ENCODE measurements at regions not wholly inside any gene's neighbourhood (a gene's known extent, or its start where the extent isn't known, plus 50 kb on each side); places are given as distances from the start of the nearest gene placed in this dataset.

- TF ChIP-seq, protein P1, sequence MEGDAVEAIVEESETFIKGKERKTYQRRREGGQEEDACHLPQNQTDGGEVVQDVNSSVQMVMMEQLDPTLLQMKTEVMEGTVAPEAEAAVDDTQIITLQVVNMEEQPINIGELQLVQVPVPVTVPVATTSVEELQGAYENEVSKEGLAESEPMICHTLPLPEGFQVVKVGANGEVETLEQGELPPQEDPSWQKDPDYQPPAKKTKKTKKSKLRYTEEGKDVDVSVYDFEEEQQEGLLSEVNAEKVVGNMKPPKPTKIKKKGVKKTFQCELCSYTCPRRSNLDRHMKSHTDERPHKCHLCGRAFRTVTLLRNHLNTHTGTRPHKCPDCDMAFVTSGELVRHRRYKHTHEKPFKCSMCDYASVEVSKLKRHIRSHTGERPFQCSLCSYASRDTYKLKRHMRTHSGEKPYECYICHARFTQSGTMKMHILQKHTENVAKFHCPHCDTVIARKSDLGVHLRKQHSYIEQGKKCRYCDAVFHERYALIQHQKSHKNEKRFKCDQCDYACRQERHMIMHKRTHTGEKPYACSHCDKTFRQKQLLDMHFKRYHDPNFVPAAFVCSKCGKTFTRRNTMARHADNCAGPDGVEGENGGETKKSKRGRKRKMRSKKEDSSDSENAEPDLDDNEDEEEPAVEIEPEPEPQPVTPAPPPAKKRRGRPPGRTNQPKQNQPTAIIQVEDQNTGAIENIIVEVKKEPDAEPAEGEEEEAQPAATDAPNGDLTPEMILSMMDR (IDR thresholded peaks at IDR 0.05) = no peak
- TF ChIP-seq POLR2A (IDR thresholded peaks at IDR 0.05) = no peak
- TF ChIP-seq POLR2AphosphoS5 (IDR thresholded peaks at IDR 0.05) = no peak
- TF ChIP-seq EP300 (IDR thresholded peaks at IDR 0.05) = no peak
Measured at GRCh38 chr2:10972683-10973433, 61.1 kb downstream of the KCNF1 start.

Data from gastroesophageal sphincter (tissue), 3 donors.